ENCODE measurements at regions not wholly inside any gene's neighbourhood (a gene's known extent, or its start where the extent isn't known, plus 50 kb on each side); places are given as distances from the start of the nearest gene placed in this dataset.

- DNase-seq (ENCODE audit: extremely low read depth, low read depth), result no peak
Measured at GRCh38 chr3:804211-804610, 288.6 kb upstream of the CNTN6 start.

GRCh38 chr3:805326-805725 is 287.5 kb upstream of the CNTN6 start:
- no peak for DNase-seq (ENCODE audit: extremely low read depth, low read depth)

GRCh38 chr3:806006-806405 is 286.8 kb upstream of the CNTN6 start:
- DNase-seq (ENCODE audit: extremely low read depth, low read depth), result no peak

- no peak for DNase-seq (ENCODE audit: extremely low read depth, low read depth)
Measured at GRCh38 chr3:816605-817004, 276.2 kb upstream of the CNTN6 start.

GRCh38 chr3:834679-835078 is 258.1 kb upstream of the CNTN6 start:
- no peak for DNase-seq (ENCODE audit: extremely low read depth, low read depth)

GRCh38 chr3:835096-835495 is 257.7 kb upstream of the CNTN6 start:
- DNase-seq (ENCODE audit: extremely low read depth, low read depth), result no peak

- DNase-seq (ENCODE audit: extremely low read depth, low read depth), result peak; percentile 75
Measured at GRCh38 chr3:839981-840380, 252.8 kb upstream of the CNTN6 start.

- no peak for DNase-seq (ENCODE audit: extremely low read depth, low read depth)
Measured at GRCh38 chr3:851098-851790, 241.6 kb upstream of the CNTN6 start.

- DNase-seq (ENCODE audit: extremely low read depth, low read depth), result no peak
Measured at GRCh38 chr3:852033-852432, 240.8 kb upstream of the CNTN6 start.

GRCh38 chr3:853489-853888 is 239.3 kb upstream of the CNTN6 start:
- no peak for DNase-seq (ENCODE audit: extremely low read depth, low read depth)

GRCh38 chr3:859135-859534 is 233.7 kb upstream of the CNTN6 start:
- no peak for DNase-seq (ENCODE audit: extremely low read depth, low read depth)

- no peak for DNase-seq (ENCODE audit: extremely low read depth, low read depth)
Measured at GRCh38 chr3:861721-862120, 231.1 kb upstream of the CNTN6 start.

- no peak for DNase-seq (ENCODE audit: extremely low read depth, low read depth)
Measured at GRCh38 chr3:869269-869668, 223.6 kb upstream of the CNTN6 start.

- no peak for DNase-seq (ENCODE audit: extremely low read depth, low read depth)
Measured at GRCh38 chr3:869734-870133, 223.1 kb upstream of the CNTN6 start.

- DNase-seq (ENCODE audit: extremely low read depth, low read depth), result no peak
Measured at GRCh38 chr3:871651-872050, 221.2 kb upstream of the CNTN6 start.

- no peak for DNase-seq (ENCODE audit: extremely low read depth, low read depth)
Measured at GRCh38 chr3:877001-877400, 215.8 kb upstream of the CNTN6 start.

- DNase-seq (ENCODE audit: extremely low read depth, low read depth), result no peak
Measured at GRCh38 chr3:878746-879145, 214.1 kb upstream of the CNTN6 start.

GRCh38 chr3:880371-880770 is 212.5 kb upstream of the CNTN6 start:
- no peak for DNase-seq (ENCODE audit: extremely low read depth, low read depth)

GRCh38 chr3:882533-882932 is 210.3 kb upstream of the CNTN6 start:
- no peak for DNase-seq (ENCODE audit: extremely low read depth, low read depth)

GRCh38 chr3:901953-902778 is 190.7 kb upstream of the CNTN6 start:
- DNase-seq (ENCODE audit: extremely low read depth, low read depth), result peak; percentile 11

GRCh38 chr3:905217-905616 is 187.6 kb upstream of the CNTN6 start:
- DNase-seq (ENCODE audit: extremely low read depth, low read depth), result no peak

GRCh38 chr3:906739-907138 is 186.1 kb upstream of the CNTN6 start:
- DNase-seq (ENCODE audit: extremely low read depth, low read depth), result no peak
